GM10266 (cell line): ENCODE measurements at regions not wholly inside any gene's neighbourhood (a gene's known extent, or its start where the extent isn't known, plus 50 kb on each side); places are given as distances from the start of the nearest gene placed in this dataset.
"Not testable (repeated sequence)": the region's sequence is repeated elsewhere in the genome, so short reads cannot be mapped to it uniquely, and the experiment has no call there.

Source experiments
- DNase-seq: peaks from one replicate; pipeline ENCODE4 v3.0.0; 2012; ENCODE audit errors: extremely low spot score
- TF ChIP-seq, protein P1 (sequence below): IDR thresholded peaks from 2 replicates; pipeline ENCODE4 v1.5.1; 2012; ENCODE audit warnings: mild to moderate bottlenecking, low read depth; ENCODE audit not compliant: control insufficient read depth, insufficient read depth; ENCODE audit errors: missing control alignments

DNA sequence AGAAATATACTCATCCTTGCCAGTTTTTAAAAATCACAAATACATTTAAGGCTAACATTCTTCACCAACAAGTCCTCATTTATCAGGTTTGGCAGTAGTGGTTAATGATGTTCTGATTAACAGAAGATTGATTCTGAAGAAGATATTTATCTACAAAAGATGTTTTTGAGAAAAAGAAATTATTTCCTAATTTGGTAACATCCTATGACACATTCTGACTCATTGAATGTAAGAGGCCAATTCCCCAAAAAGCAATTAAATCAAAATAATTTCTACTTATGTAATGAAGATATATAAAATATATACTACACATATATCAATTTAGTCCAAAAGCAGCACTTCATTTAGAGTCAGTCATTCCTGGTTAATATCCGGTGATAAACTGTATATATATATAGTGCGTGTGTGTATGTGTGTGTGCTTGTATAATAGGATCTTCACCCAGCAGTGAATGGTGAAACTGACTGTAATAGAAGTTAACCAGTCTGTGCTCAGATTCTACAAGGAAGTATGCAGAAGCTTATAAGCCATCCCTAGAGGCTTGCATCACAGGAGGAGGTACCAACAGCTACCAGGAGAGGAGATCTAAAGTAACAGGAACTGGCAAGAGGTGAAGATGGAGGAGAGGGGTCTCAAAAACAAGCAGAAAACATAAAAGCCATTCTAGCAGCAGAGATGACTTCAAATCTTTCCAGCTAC is 82.9 kb upstream of the MARCKS start:
- TF ChIP-seq, protein P1, sequence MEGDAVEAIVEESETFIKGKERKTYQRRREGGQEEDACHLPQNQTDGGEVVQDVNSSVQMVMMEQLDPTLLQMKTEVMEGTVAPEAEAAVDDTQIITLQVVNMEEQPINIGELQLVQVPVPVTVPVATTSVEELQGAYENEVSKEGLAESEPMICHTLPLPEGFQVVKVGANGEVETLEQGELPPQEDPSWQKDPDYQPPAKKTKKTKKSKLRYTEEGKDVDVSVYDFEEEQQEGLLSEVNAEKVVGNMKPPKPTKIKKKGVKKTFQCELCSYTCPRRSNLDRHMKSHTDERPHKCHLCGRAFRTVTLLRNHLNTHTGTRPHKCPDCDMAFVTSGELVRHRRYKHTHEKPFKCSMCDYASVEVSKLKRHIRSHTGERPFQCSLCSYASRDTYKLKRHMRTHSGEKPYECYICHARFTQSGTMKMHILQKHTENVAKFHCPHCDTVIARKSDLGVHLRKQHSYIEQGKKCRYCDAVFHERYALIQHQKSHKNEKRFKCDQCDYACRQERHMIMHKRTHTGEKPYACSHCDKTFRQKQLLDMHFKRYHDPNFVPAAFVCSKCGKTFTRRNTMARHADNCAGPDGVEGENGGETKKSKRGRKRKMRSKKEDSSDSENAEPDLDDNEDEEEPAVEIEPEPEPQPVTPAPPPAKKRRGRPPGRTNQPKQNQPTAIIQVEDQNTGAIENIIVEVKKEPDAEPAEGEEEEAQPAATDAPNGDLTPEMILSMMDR = no peak
- DNase-seq = no peak

GRCh38 chr6:113776998-113777397 is 80.1 kb upstream of the MARCKS start:
- TF ChIP-seq, protein P1 = no peak
- no peak for DNase-seq

DNA sequence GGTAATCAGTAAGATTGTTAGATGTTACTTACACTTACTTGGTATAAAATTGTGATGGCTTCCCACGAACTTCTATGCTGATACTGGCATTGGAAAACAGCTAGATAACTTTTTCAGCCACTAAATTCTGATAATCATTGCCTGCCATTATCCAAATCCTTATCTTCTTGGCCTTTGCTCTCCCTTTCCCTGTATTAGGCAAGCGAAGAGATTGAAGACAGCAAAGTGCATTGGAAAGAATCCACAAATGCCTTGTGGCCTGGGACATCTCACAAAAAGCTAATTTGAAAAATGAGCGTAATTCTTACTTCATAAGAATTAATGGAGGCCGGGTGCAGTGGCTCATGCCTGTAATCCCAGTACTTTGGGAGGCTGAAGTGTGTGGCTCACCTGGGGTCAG is 79.5 kb upstream of the MARCKS start:
- DNase-seq = no peak

GRCh38 chr6:113779656-113780055 is 77.5 kb upstream of the MARCKS start:
- no peak for DNase-seq
- TF ChIP-seq, protein P1 = no peak

More for the DNA sequence above, 79.5 kb upstream of the MARCKS start:
- TF ChIP-seq, protein P1 = no peak

DNA sequence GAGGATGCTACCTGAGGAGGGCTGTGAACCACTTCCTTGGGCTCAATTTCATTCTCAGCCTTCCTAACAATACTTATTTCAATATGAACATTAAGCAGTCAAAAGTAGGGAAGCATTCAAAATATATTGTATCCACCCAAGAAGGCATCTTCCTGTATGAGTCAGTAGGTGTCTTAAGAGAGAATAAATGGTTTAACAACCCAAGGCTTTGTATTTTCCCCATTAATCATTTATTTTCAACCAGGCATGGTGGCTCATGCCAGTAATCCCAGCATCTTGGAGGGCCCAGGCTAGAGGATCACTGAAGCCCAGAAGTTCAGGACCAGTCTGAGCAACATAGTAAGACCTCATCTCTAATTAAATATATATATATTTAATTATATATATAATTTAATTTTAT is 74.5 kb upstream of the MARCKS start:
- TF ChIP-seq, protein P1 = no peak
- DNase-seq = no peak

- no peak for DNase-seq
- TF ChIP-seq, protein P1 = no peak
Observed at GRCh38 chr6:113786168-113786567, 71.0 kb upstream of the MARCKS start.

DNA sequence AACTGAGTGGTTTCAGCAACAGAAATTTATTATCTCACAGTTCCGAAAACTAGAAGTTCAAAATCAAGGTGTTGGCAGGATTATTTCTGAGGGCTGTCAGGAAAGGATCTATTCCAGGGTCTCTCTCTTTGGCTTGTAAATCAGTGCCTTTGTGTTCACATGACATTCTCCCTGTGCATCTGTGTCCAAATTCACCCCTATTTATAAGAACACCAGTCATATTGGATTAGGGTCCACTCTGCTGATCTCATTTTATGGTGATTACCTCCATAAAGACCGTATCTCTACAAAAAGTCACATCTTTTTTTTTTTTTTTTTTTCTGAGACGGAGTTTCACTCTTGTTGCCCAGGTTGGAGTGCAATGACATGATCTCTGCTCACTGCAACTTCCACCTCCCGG is 68.6 kb upstream of the MARCKS start:
- TF ChIP-seq, protein P1 = no peak
- DNase-seq = no peak

- DNase-seq = not testable (repeated sequence)
Observed at GRCh38 chr6:113791225-113791624, 65.9 kb upstream of the MARCKS start.

DNA sequence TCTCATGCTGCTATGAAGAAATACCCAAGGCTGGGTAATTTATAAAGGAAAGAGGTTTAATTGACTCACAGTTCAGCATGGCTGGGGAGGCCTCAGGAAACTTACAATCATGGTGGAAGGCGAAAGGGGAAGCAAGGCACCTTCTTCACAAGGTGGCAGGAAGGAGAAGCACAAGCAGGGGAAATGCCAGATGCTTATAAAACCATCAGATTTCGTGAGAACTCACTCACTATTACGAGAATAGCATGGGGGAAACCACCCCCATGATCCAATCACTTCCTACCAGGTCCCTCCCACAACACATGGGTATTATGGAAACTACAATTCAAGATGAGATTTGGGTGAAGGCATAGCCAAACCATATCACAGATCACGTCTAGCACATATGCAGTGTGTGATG is 61.8 kb upstream of the MARCKS start:
- DNase-seq = not testable (repeated sequence)
